C4-2B (cell line): ENCODE measurements at regions not wholly inside any gene's neighbourhood (a gene's known extent, or its start where the extent isn't known, plus 50 kb on each side); places are given as distances from the start of the nearest gene placed in this dataset.

ENCODE experiments used
- H3K27ac ChIP-seq: fragments of 450-650 bp; 2 replicates; pipeline ENCODE4 v1.5.1; 2017
- ZFX ChIP-seq: fragments of 450-650 bp; IDR thresholded peaks from 2 replicates; pipeline ENCODE4 v1.6.1; 2017
- TF ChIP-seq, protein P1 (sequence below): fragments of 450-650 bp; conservative IDR thresholded peaks from 2 replicates; pipeline ENCODE4 v1.5.1; 2017; ENCODE audit warnings: mild to moderate bottlenecking

GRCh38 chr13:74036373-74036772 is 97.8 kb downstream of the KLF12 start:
- TF ChIP-seq, protein P1, sequence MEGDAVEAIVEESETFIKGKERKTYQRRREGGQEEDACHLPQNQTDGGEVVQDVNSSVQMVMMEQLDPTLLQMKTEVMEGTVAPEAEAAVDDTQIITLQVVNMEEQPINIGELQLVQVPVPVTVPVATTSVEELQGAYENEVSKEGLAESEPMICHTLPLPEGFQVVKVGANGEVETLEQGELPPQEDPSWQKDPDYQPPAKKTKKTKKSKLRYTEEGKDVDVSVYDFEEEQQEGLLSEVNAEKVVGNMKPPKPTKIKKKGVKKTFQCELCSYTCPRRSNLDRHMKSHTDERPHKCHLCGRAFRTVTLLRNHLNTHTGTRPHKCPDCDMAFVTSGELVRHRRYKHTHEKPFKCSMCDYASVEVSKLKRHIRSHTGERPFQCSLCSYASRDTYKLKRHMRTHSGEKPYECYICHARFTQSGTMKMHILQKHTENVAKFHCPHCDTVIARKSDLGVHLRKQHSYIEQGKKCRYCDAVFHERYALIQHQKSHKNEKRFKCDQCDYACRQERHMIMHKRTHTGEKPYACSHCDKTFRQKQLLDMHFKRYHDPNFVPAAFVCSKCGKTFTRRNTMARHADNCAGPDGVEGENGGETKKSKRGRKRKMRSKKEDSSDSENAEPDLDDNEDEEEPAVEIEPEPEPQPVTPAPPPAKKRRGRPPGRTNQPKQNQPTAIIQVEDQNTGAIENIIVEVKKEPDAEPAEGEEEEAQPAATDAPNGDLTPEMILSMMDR = no peak
- TF ChIP-seq ZFX = no peak
- H3K27ac ChIP-seq = no peak overlapping the region

- no peak overlapping the region for H3K27ac ChIP-seq
- TF ChIP-seq ZFX = no peak
- TF ChIP-seq, protein P1 = no peak
Observed at GRCh38 chr13:74035896-74036295, 98.3 kb downstream of the KLF12 start.

- TF ChIP-seq ZFX = no peak
- TF ChIP-seq, protein P1 = no peak
- H3K27ac ChIP-seq = no peak overlapping the region
Observed at GRCh38 chr13:74032325-74032724, 101.9 kb downstream of the KLF12 start.

DNA sequence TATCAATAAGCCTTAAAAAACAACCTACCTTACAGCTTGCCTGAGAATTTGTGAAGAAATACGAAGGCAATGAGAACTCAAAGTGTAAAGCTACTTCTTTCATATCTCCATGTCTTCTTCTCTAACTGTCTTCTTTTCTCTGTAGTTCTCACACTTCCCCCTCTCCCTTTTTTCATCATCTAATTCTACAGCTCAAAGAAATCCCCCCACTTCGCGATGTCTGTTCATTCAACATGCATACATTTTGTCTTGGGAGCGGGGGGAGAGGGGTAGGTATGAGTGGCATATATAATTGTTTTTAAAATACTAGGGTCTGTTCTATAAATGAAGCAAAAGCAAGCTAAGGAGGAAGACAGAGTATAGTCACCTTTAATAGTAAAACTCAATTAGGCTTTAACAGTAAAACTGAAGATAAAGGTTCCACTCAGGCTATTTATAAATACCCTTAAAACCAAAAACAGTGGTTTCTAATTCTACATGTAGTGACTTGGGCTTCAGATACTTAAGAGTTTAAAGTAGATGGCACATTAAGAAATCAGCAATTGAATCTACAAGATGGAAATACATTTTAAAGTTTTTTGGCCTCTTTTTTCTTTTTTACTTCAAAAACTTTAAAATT is 106.9 kb downstream of the KLF12 start:
- TF ChIP-seq, protein P1 = no peak
- H3K27ac ChIP-seq = no peak overlapping the region

- TF ChIP-seq, protein P1 = no peak
- no peak for TF ChIP-seq ZFX
- H3K27ac ChIP-seq = no peak overlapping the region
Observed at GRCh38 chr13:74026753-74027152, 107.5 kb downstream of the KLF12 start.

DNA sequence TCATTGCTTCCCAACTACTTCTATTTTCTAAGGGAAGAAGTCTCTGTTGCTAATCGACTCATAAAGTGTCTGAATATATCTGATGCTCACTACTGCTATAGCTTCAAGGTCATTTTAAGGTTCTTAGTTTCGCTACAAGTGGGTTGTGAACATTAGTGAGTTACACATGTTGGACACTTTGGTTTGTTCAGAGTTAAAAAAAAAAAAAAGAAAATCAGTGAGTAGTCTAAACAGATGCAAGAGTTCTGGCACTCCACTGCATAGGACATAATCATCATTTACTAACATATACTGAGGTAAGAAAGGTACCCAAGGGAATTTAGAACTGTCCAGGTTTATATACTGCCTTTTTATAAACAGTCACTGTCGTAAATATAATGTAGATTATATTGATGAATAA is 108.8 kb downstream of the KLF12 start:
- no peak overlapping the region for H3K27ac ChIP-seq
- no peak for TF ChIP-seq ZFX
- TF ChIP-seq, protein P1 = no peak

DNA sequence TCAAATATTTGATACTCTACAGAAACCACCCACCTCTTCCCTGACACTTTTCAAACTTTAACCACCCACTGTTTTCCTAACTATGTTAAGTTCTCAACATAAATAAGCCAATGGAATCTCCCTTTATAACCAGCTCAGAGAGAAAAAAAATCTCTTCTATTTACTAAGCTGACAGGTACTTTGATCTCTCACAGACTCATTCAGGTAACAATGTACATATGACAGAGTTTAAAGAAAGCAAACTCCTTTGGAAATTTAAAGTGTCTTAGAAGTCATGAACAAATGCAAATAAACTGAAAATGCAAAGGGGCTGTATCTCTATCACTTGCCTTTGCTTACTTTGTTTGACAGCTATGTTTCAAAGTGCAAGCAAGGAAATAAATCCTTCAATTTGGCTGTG is 109.3 kb downstream of the KLF12 start:
- H3K27ac ChIP-seq = no peak overlapping the region
- TF ChIP-seq, protein P1 = no peak
- no peak for TF ChIP-seq ZFX
